OCI-M1 (cell line): ENCODE measurements at regions not wholly inside any gene's neighbourhood (a gene's known extent, or its start where the extent isn't known, plus 50 kb on each side); places are given as distances from the start of the nearest gene placed in this dataset.

ENCODE experiments used
- DNase-seq: peaks from one replicate; lab custom pipeline; 2025; lab: John Stamatoyannopoulos, UW

DNA sequence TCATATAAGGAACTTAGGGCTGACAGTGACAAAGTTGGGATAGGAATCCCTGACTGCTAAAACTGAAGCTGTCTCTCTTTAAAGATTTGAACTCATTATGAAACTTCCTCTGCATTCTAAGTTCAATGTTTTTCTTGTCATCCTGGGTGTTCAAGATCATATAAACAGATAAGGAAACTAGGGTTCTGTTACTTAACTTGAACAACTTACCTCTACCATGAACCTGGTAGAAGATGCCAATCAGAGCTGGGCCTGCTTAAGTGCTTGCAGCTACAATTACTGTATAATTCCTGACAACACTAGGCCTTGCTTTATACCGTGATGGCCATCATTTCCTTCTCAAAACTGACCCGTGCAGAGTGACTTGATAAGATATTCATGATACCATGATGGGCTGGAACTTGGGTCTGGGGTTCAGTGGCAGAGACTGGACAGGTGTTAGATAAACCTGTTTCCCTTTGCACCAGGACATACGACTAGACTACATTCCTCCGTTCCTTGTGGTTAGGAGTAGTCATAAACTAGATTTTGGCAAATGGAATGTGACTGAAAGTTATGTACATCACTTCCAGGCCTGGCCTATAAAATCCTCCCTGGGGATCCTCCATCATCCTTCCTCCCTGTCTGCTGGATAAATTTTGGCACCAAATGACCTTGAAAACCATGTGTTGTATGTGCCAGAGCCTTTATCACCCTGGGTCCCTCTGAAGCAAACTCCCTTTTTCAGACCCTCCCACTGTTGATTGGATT, 172.2 kb upstream of the PRICKLE1 start:
- no peak for DNase-seq

- DNase-seq: no peak
Measured at GRCh38 chr12:42761086-42761485, 171.5 kb upstream of the PRICKLE1 start.

DNA sequence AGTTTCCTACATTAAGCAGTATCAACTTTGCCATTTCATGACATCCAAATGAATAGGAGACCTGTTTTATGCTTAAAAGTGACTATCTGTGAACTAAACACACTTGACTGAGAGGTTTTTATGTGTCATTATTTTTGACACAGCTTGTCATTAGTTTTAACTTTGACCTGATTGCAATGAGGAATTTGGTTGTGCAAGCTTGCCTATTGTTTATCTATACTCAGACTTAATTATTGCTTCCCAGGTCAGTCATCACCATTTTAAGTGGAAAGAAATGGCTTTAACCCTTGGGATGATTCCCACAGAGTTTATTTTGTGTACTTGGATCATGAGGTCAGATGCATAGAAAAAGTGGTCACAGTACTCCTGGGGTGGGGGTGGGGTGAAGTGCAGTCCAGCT, 171.0 kb upstream of the PRICKLE1 start:
- DNase-seq: no peak

DNA sequence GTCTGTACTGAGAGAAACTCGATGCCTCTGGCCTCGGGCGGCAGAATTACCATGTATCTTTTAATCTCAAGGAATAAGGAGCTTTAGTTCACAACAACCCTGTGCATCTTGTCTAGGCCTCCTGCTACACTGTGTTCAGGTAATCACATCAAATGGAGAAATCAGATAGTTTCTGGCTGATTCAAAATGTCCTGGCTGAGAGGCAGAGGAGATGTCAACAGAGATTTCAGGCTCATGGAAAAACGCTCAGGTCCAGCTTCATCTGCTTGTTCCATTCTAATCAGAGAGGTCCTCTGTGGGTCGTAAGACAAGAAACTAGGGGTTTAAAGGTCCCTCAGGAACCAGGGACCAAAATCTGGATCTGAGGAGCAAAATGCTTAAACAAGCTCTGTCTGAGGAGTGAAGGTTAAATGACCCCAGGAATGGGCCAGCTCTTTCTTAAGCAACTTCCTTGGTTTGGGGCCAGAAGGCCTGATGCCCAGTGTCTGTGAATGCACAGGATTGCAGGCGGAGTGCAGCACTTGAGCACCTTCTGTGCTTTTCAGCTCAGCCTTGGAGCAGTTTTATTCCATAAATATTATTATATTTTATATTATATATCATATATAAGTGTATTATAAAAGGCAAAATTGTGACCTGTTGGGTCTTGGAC, 170.2 kb upstream of the PRICKLE1 start:
- DNase-seq: no peak

GRCh38 chr12:42758806-42759205, 169.3 kb upstream of the PRICKLE1 start:
- no peak for DNase-seq

GRCh38 chr12:42757624-42758119, 168.1 kb upstream of the PRICKLE1 start:
- no peak for DNase-seq

DNA sequence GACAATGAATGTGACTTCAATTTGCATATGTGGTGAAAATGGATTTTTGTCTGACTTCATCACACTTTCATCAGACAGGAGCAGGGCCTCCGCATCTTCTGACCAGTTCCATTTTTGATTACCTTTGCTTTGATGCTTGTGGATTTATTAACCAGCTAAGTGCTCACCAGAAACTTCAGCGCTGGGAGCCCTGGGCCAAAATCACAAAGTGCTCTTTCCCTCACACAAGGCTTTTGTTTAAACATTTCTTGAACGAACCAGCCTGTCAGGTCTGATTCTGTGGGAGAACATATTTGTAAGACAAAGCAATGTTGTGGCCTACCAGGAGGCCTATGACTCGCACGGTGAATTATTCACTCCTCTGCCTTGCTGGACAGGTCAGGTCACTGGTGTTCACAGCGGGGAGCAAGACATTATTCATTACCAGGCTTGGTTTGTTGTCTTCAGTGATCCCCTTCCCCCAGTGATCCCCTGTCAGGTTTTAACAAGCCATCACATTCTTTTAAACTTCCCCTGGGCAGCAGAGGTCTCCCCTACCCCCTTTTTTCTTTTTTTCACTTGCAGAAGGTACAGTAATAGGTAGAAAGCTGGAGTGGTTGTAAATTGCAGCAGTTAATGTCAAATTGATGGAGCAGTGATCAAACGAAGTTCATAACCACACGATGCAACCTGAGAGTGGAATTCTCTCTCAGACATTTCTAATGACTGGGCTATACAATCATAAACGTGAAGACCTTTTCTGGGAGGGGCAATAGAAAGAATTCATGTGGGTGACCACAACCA, 167.5 kb upstream of the PRICKLE1 start:
- no peak for DNase-seq

DNA sequence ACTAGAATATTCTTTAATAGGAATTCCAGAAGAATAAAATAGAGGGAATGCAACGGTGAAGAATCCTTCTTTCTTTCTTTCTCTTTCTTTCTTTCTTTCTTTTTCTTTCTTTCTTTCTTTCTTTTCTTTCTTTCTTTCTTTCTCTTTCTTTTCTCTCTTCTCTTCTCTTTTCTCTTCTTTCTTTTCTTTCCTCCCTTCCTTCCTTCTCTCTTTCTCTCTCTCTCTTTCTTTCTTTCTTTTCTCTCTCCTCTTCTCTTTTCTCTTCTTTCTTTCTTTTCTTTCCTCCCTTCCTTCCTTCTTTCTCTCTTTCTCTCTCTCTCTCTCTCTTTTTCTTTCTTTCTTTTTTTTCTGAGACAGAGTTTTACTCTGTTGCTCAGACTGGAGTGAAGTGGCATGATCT, 160.8 kb upstream of the PRICKLE1 start:
- DNase-seq: no peak

DNA sequence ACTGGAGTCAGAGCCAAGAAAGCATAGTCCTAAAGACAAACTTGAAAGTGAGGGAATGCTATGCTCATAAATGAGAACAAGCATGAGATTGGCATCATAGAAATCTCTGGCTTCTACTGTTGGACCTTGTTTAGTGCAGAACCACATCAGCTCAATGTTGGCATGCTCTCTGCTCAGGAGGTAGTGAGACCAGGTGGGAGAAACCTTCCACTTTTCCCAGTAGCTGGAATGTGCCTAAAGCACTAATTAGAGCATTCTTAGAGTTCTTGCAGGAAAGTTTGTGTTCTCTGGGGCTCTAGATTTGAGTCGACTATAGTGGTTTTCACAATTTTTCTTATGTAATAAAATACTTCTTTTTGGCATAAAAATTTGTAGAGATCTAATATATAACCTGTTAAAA, 159.7 kb upstream of the PRICKLE1 start:
- no peak for DNase-seq

- DNase-seq: no peak
Measured at GRCh38 chr12:42744539-42745182, 155.1 kb upstream of the PRICKLE1 start.

GRCh38 chr12:42742716-42743115, 153.2 kb upstream of the PRICKLE1 start:
- DNase-seq: no peak

- DNase-seq: no peak
Measured at GRCh38 chr12:42741771-42742510, 152.4 kb upstream of the PRICKLE1 start.

DNA sequence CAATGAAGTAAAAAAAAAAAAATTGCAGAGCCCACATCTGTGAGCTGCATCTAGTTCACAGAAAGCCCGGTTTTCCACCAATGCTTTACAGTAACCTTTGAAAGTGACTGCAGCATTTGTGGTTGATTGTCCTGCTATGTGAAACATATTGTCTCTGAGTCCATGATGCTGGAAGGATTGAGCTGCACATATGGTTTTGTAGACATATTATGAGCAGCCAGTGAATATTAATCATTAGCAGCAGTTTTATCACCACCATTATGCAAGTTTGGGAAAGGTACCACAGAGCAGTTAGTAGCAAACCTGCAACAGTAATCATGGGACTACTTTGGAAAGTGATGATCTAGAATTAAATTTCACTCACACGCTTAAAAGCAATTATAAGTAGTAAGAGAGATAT, 151.5 kb upstream of the PRICKLE1 start:
- DNase-seq: no peak

DNA sequence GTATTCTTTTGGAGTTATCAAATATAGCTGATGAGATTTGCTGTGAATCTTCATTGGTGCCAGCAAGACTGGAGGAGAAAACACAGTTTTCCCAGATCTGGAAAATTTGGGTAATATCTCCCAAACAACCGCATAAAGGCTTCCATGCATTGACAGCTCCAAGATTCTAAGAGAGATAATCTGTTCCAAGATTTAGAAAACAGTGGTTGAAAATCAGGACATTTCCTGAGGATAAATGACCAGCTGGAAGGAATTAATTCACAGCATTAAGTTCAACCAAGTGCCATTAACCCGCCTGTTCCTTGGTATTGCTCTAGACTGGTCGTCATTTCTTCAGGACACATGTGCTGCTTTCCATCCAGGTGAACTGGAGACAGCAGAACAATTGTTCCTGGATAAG, 147.9 kb upstream of the PRICKLE1 start:
- no peak for DNase-seq

DNA sequence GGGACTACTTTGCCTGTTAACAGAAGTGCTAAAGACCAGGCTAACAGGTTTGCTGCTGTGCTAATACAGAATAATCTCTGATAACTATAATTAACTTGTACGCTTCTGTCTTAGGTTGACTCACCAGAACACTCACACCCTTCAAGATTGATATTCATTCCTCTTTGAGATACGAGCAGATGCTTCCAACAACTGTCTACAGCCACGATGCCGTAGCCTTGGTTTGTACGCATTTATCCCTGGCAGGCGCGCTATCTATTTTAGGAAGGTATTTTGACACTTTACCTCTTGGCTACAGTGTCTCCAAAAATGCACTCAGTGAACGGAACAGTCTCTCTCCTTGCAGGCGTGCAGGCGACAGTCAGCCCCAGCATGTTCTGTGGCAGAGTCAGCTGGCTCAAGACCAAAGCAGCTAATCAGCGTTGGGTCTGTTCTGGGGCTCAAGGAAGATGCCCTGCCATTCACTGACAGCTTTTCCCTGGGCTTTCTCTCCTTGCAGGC, 146.4 kb upstream of the PRICKLE1 start:
- no peak for DNase-seq

DNA sequence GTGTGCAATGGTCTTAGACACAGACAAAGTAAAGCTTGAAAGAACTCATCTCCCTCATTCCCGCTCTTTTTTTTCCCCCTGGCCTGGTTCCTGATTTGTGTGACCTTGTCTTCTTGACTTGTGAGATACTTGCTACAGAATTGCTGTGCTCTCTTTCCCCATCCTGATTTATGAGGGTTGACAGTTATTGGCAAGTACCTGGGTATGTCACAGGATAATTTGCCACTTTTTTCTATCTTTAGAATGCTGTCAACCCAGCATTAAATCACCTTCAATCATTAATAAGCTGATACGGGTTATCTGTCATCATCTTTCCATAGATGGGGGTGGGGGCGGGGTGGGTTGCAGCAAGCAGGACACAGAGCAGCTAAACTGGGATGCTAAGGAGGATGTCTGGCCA, 144.4 kb upstream of the PRICKLE1 start:
- no peak for DNase-seq

- DNase-seq: no peak
Measured at GRCh38 chr12:42732908-42733411, 143.4 kb upstream of the PRICKLE1 start.

GRCh38 chr12:42730291-42730690, 140.7 kb upstream of the PRICKLE1 start:
- DNase-seq: no peak

DNA sequence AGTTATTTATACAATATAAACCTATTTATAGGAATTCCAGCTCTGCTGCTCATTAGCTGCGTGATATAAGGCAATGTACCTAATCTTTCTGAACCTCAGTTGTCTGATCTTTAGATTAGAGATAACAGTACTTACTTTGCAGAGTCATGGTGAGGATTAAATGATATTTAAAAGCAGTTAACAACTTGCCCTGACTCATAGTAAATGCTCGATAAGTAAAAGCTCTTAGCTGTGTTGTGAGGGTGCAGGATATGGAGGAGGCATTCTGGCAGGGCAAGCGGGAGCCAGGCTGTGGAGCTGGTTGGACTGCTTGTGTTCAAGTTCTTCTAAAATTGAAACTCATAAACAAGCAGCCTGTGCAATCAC, 140.0 kb upstream of the PRICKLE1 start:
- DNase-seq: no peak

GRCh38 chr12:42728770-42729534, 139.4 kb upstream of the PRICKLE1 start:
- no peak for DNase-seq

DNA sequence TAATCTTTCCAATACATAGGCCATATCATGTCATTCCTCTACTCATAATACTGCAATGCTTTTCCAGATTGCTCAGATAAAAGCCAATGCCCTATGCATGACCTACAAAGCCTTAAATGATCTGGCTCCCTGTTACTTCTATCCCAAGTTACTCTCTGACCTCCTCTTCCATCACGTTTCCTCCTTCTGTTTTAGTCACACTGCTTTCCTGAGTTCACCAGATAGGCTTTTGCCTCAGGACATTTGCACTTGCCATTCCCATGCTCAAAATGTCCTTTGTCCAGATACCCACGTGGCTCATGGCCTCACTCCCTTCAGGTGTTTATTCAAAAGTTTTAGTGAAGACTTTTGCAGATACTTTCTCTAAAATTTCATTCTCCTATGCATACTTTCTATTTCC, 138.7 kb upstream of the PRICKLE1 start:
- no peak for DNase-seq
